ENCODE measurements at regions not wholly inside any gene's neighbourhood (a gene's known extent, or its start where the extent isn't known, plus 50 kb on each side); places are given as distances from the start of the nearest gene placed in this dataset.

DNA sequence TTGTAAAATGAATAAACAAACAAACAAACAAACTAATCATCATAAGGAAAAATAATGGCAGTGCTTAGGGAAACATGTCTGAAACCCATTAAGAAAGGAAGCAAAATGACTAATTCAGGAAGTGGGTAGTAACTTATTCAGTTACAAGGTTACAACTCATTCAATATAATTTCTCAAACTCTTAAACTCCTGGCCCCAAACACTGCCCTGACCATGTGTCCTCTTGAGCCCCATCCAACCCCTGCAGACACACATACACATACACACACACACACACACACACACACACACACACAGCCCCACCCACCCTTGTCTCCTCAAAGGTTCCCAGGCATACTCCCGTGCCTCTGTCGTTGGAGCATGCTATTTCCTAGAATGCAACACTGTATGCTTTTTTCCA is 193.9 kb downstream of the SEC61B start:
- intact Hi-C loops (cut with DNase I; ENCODE audit: low total_unique reads) = no loop called here
- H3K4me3 ChIP-seq (ENCODE audit: low read depth, poor library complexity, severe bottlenecking) = no peak overlapping the region
- TF ChIP-seq, protein P1, sequence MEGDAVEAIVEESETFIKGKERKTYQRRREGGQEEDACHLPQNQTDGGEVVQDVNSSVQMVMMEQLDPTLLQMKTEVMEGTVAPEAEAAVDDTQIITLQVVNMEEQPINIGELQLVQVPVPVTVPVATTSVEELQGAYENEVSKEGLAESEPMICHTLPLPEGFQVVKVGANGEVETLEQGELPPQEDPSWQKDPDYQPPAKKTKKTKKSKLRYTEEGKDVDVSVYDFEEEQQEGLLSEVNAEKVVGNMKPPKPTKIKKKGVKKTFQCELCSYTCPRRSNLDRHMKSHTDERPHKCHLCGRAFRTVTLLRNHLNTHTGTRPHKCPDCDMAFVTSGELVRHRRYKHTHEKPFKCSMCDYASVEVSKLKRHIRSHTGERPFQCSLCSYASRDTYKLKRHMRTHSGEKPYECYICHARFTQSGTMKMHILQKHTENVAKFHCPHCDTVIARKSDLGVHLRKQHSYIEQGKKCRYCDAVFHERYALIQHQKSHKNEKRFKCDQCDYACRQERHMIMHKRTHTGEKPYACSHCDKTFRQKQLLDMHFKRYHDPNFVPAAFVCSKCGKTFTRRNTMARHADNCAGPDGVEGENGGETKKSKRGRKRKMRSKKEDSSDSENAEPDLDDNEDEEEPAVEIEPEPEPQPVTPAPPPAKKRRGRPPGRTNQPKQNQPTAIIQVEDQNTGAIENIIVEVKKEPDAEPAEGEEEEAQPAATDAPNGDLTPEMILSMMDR (IDR thresholded peaks at IDR 0.05) = no peak
- 26 to 55% methylated on average over 2 of the region's 2 CpGs for WGBS, 2 donors
- no peak for DNase-seq (ENCODE audit: low spot score in 2 of 2)

DNA sequence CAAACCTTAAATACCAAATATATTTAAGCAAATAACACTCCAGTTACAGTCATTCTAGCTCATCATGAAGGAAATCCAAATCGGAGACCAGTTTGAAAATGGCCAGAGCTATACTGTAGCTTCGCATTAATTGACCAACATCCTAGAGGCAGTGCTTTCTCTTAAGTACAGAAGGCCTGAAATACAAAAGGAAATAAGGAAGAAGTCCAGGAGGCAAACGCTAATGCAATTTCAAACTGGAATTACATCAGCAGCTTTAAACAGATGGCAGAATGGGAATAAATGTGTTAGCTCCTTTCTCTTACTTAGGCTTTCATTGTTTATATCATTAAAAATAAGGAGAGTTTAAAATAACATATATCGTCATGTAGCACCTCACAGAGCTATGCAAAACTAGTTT is 197.0 kb downstream of the SEC61B start:
- 82 to 85% methylated on average over 4 of the region's 4 CpGs for WGBS, 2 donors
- TF ChIP-seq, protein P1 (IDR thresholded peaks at IDR 0.05) = no peak
- TF ChIP-seq POLR2A (IDR thresholded peaks at IDR 0.05) = no peak
- no peak overlapping the region for H3K4me3 ChIP-seq (ENCODE audit: low read depth, poor library complexity, severe bottlenecking)
- no peak for DNase-seq (ENCODE audit: low spot score in 2 of 2)
- intact Hi-C loops (cut with DNase I; ENCODE audit: low total_unique reads) = no loop called here

DNA sequence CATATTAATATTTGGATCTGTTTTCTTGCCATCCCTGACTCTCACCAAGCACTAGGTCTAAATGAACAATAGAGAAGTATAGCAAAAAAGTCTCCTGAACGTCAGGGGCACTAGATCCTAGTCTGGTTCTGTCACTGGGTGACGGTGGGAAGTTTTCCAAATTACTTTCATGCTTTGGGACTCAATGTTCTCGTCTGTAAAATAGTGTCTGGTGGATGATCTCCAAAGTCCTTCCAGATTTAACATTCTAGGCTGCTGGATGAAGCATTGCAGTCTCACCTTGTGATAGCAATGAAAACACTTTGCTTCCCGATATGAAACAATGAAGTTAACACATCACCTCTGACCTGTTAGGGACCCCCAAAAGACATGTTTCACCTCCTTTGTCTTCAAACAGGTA is 199.3 kb downstream of the SEC61B start:
- H3K4me3 ChIP-seq (ENCODE audit: low read depth, poor library complexity, severe bottlenecking) = no peak overlapping the region
- no peak for DNase-seq (ENCODE audit: low spot score in 2 of 2)
- intact Hi-C loops (cut with DNase I; ENCODE audit: low total_unique reads) = no loop called here
- TF ChIP-seq, protein P1 (IDR thresholded peaks at IDR 0.05) = no peak
- 68 to 78% methylated on average over 4 of the region's 4 CpGs for WGBS, 2 donors

DNA sequence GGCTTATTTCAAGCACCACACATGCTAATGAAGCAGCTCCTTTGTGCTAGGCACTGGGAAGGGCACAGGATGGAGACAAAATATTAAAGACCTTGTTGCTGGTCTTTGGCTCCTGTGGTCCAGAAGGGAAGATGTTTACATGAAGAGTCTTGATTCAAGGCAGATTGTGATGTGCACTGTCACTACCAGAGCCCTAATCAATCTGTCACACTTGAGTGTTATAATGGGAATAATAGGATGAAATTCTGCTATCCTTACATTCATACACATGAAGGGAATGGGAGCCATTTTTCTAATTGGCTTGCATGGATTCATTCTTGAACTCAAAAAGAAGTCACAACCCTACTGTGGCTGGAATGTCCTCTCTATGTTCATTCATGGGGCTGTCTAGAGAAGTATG is 203.0 kb downstream of the SEC61B start:
- intact Hi-C loops (cut with DNase I; ENCODE audit: low total_unique reads) = no loop called here
- no peak for DNase-seq (ENCODE audit: low spot score in 2 of 2)
- no peak for TF ChIP-seq POLR2A (IDR thresholded peaks at IDR 0.05)
- TF ChIP-seq, protein P1 (IDR thresholded peaks at IDR 0.05) = no peak
- no peak overlapping the region for H3K4me3 ChIP-seq (ENCODE audit: low read depth, poor library complexity, severe bottlenecking)

DNA sequence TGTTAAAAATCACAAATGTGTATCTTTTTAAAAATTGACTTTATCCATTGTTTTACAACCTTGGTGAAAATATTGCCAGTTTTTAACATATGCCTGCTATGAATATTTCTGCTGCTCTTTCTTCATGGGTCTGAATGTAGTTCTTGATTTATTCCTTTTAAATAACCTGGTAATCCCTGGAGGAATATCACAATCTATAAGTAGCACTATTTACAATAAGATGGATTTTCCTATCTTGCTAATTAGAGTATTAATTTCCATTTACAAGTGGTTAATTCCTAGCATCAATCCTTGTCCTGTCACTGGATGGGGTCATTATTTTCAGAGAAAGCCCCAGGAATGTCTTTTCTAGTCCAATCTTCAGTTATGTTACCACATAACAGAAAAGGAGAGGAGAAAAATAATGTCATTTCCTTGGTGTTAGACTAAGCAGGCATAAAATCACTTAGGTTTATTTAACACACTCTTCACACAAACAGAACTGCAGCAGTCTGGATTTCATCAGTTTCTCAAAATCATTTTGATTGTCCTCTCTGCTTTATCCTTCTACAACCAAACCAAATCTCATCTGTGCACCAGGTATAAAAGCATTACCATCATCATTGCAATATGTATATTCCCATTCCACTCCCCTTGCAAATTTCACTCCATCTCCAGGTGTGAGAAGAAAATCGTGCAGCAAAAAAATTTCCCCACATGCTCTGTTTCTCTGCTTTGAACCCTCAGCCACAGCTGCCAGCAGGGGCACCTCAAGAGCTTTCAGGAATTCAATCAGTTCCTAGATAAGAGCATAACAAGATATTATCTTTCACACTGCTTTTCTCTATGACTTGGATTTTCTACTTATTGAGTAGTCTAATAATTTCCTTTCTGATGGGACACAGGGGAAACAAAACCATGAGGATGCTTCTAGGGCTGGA is 204.1 kb downstream of the SEC61B start:
- intact Hi-C loops (cut with DNase I; ENCODE audit: low total_unique reads) = no loop called here
- no peak for TF ChIP-seq POLR2A (IDR thresholded peaks at IDR 0.05)
- TF ChIP-seq, protein P1 (IDR thresholded peaks at IDR 0.05) = no peak
- no peak overlapping the region for H3K4me3 ChIP-seq (ENCODE audit: low read depth, poor library complexity, severe bottlenecking)
- DNase-seq (ENCODE audit: low spot score in 2 of 2) = no peak
- 44 to 59% methylated on average over 1 of the region's 1 CpG for WGBS, 2 donors

DNA sequence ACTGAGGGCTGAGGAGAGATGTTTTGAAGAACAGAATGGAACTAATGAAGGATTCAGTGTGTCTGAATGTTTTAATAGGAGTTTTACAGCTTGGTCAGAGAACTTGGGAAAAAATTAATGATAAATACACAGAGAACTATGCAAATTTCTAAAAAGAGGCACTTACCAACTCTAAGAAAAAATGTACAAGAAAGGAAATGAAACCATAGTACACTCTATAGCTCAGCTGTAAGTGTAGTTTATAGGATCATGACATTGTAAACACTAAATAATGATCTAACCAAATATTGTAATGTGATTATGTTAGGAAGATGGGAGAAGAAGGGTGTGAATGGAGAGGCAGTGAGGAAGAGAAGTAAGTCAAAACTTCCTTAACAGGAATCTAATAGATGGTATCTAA is 205.2 kb downstream of the SEC61B start:
- TF ChIP-seq POLR2A (IDR thresholded peaks at IDR 0.05) = no peak
- TF ChIP-seq, protein P1 (IDR thresholded peaks at IDR 0.05) = no peak
- no peak for DNase-seq (ENCODE audit: low spot score in 2 of 2)
- no peak overlapping the region for H3K4me3 ChIP-seq (ENCODE audit: low read depth, poor library complexity, severe bottlenecking)
- intact Hi-C loops (cut with DNase I; ENCODE audit: low total_unique reads) = no loop called here
